MCF 10A (cell line): ENCODE measurements at regions not wholly inside any gene's neighbourhood (a gene's known extent, or its start where the extent isn't known, plus 50 kb on each side); places are given as distances from the start of the nearest gene placed in this dataset.
"Not testable (repeated sequence)": the region's sequence is repeated elsewhere in the genome, so short reads cannot be mapped to it uniquely, and the experiment has no call there.

Experiments
- BruUV-seq: library from RNA; stranded (reverse); fragments of 400-500 nt; replicated peaks from 2 replicates; lab custom pipeline; 2021; lab: Mats Ljungman, UMichigan
- CTCF ChIA-PET: fragments of 300-600 bp; sonication (Branson Sonifier 250); formaldehyde crosslinking; extraction: SDS; loops from one replicate; lab custom pipeline; 2021; ENCODE audit warnings: antibody characterized with exemption, inconsistent platforms; lab: Yijun Ruan, JAX
- POLR2A ChIA-PET: fragments of 300-600, 350-650 bp; sonication (Branson Sonifier 250); formaldehyde crosslinking; extraction: SDS; loops from one replicate; lab custom pipeline; 2020; ENCODE audit warnings: antibody characterized with exemption, inconsistent platforms; lab: Yijun Ruan, JAX
- DNase-seq: peaks from one replicate; pipeline ENCODE4 v3.0.0-alpha.2; 2018; ENCODE audit not compliant: unreplicated experiment
- H3K27ac Mint-ChIP-seq: one replicate; pipeline ENCODE4 v1.8.0; 2022; ENCODE audit warnings: mild to moderate bottlenecking, low read depth, mixed read lengths; ENCODE audit not compliant: unreplicated experiment
- H3K27me3 Mint-ChIP-seq: one replicate; pipeline ENCODE4 v1.8.0; 2022; ENCODE audit warnings: mixed read lengths; ENCODE audit not compliant: insufficient read depth, unreplicated experiment
- H3K36me3 Mint-ChIP-seq: one replicate; pipeline ENCODE4 v1.8.0; 2022; ENCODE audit warnings: mild to moderate bottlenecking, moderate library complexity, mixed read lengths; ENCODE audit not compliant: insufficient read depth, unreplicated experiment
- H3K4me1 Mint-ChIP-seq: one replicate; pipeline ENCODE4 v1.8.0; 2022; ENCODE audit warnings: mixed read lengths; ENCODE audit not compliant: insufficient read depth, unreplicated experiment
- H3K4me3 Mint-ChIP-seq: one replicate; pipeline ENCODE4 v1.8.0; 2022; ENCODE audit warnings: mild to moderate bottlenecking, moderate library complexity, mixed read lengths; ENCODE audit not compliant: unreplicated experiment
- H3K9me3 Mint-ChIP-seq: one replicate; pipeline ENCODE4 v1.8.0; 2022; ENCODE audit warnings: mixed read lengths; ENCODE audit not compliant: unreplicated experiment
- intact Hi-C: fragments of 100-400 bp; cut with micrococcal nuclease; formaldehyde crosslinking; loops from 2 replicates; pipeline ENCODE4 v1.14.1; 2022
- TF ChIP-seq, protein P1 (sequence below): fragments of 200-600 bp; IDR thresholded peaks from one replicate; pipeline ENCODE4 v1.8.0; 2022; ENCODE audit warnings: antibody characterized with exemption, mild to moderate bottlenecking; ENCODE audit not compliant: unreplicated experiment

DNA sequence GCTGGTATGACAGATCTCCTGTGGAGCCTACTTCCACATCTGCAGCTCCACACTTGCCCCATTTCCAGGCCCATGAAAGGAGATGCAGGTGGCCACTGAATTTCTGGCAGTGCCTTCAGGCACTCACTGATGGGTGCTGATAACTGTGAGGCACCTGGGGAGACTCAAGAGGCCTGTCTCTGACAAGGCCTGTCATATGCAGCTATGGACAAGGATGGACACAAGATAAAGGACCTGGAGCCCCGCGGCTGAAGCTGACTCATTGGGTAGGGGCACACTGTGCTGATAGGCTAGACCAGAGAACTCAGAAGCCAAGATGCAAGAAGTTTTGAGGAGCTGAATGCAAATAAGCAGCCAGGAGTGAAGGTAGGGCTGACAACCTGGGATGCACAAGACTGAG lies 81.0 kb upstream of the LRFN2 start:
- no peaks in the 10 kb centered on the region for H3K27me3 Mint-ChIP-seq
- peaks cover 41% of the 10 kb centered on the region for H3K9me3 Mint-ChIP-seq
- no peak for DNase-seq
- intact Hi-C loops = no loop called here
- no peaks in the 10 kb centered on the region for H3K36me3 Mint-ChIP-seq
- no TSS peak for BruUV-seq
- TF ChIP-seq, protein P1, sequence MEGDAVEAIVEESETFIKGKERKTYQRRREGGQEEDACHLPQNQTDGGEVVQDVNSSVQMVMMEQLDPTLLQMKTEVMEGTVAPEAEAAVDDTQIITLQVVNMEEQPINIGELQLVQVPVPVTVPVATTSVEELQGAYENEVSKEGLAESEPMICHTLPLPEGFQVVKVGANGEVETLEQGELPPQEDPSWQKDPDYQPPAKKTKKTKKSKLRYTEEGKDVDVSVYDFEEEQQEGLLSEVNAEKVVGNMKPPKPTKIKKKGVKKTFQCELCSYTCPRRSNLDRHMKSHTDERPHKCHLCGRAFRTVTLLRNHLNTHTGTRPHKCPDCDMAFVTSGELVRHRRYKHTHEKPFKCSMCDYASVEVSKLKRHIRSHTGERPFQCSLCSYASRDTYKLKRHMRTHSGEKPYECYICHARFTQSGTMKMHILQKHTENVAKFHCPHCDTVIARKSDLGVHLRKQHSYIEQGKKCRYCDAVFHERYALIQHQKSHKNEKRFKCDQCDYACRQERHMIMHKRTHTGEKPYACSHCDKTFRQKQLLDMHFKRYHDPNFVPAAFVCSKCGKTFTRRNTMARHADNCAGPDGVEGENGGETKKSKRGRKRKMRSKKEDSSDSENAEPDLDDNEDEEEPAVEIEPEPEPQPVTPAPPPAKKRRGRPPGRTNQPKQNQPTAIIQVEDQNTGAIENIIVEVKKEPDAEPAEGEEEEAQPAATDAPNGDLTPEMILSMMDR = no peak
- CTCF ChIA-PET = no interaction called here
- no peak overlapping the region for H3K27ac Mint-ChIP-seq
- no peak overlapping the region for H3K4me3 Mint-ChIP-seq
- POLR2A ChIA-PET = no interaction called here
- H3K4me1 Mint-ChIP-seq = no peaks in the 10 kb centered on the region

DNA sequence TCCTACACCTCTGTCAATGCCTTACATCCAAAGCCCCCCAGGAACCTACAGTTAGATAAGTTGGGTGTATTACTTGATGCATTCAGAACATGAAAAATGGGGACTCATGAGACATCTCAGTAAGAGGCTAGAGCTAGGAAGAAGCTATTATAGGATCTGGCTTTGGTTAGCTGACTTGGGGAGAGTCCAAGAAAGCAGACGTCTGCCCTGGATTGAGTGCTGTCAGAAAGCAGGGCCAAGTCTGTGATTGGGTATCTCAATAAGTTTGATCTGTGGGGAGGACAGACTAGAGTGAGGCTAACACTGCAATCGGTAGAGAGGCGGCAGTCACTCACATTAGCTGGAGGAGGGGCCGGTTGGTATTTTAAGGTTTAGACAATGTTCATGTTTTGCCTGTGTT lies 79.4 kb upstream of the LRFN2 start:
- no TSS peak for BruUV-seq
- intact Hi-C loops = no loop called here
- Mint-ChIP-seq H3K27me3 (no peaks in the 10 kb centered on the region), H3K27ac (no peak overlapping the region), H3K9me3 (peaks cover 43% of the 10 kb centered on the region), H3K4me1 (no peaks in the 10 kb centered on the region), H3K4me3 (no peak overlapping the region), H3K36me3 (no peaks in the 10 kb centered on the region)
- POLR2A ChIA-PET = no interaction called here
- TF ChIP-seq, protein P1 = no peak
- DNase-seq = no peak
- CTCF ChIA-PET = no interaction called here

DNA sequence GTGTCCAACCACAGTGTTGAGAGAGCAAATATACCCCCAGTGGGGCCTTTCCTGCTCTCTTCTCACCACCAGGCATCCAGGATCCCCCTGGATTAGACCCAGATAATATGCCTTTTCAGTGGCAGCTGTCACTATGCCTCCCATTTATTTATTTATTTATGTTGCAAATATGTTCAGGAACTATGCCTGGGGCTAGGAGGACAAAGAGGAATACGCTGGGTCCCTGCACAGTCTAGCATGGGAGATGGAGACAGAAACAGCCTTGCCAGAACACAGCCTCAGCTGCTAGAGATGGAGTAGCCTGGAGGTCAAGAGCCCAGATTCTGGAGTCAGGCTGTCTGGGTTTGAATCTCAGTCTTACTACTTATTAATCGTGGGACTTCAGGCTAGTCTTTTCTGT lies 74.6 kb upstream of the LRFN2 start:
- H3K27me3 Mint-ChIP-seq = no peaks in the 10 kb centered on the region
- ChIA-PET POLR2A (no interaction called here), CTCF (no interaction called here)
- no peaks in the 10 kb centered on the region for H3K36me3 Mint-ChIP-seq
- H3K4me1 Mint-ChIP-seq = no peaks in the 10 kb centered on the region
- no peak overlapping the region for H3K4me3 Mint-ChIP-seq
- no peak for DNase-seq
- no peak overlapping the region for H3K27ac Mint-ChIP-seq
- peaks cover 27% of the 10 kb centered on the region for H3K9me3 Mint-ChIP-seq
- intact Hi-C loops = no loop called here
- TF ChIP-seq, protein P1 = no peak
- no TSS peak for BruUV-seq

DNA sequence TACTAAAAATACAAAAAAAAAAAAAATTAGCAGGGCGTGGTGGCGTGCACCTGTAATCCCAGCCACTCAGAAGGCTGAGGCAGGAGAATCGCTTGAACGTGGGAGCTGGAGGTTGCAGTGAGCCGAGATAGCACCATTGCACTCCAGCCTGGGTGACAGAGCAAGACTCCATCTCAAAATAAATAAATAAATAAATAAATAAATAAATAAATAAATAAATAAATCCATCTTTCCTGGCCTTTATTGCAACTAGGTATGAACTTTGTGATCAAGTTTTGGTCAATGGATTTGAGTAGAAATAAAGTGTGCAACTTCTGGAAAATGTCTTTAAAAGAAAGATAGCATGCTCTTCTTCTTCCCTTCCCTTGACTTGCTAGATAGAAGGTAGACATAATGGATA lies 69.6 kb upstream of the LRFN2 start:
- DNase-seq, H3K36me3 Mint-ChIP-seq, H3K4me1 Mint-ChIP-seq, H3K4me3 Mint-ChIP-seq, H3K27me3 Mint-ChIP-seq, POLR2A ChIA-PET, H3K9me3 Mint-ChIP-seq, H3K27ac Mint-ChIP-seq, CTCF ChIA-PET, intact Hi-C loops, BruUV-seq: not testable (repeated sequence)

DNA sequence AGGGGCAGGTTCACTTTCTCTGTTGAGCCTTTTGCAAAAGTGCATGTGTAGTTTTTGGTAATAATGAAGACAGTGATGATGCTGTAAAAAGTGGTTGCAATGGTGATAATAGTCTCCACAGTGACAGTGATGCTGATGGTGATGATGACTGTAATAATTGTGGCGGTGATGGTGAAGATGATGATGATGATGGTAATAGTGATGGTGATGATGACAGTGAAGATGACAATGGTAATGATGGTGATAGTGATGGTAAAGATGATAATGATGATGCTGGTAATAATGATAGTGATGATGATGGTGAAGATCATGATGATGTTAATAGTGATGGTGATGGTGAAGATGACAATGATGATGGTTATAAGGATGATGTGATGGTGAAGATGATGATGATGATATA lies 67.7 kb upstream of the LRFN2 start:
- H3K27me3 Mint-ChIP-seq = no peaks in the 10 kb centered on the region
- H3K4me3 Mint-ChIP-seq = no peak overlapping the region
- no peaks in the 10 kb centered on the region for H3K4me1 Mint-ChIP-seq
- no peaks in the 10 kb centered on the region for H3K36me3 Mint-ChIP-seq
- CTCF ChIA-PET = no interaction called here
- no TSS peak for BruUV-seq
- POLR2A ChIA-PET = no interaction called here
- TF ChIP-seq, protein P1 = no peak
- intact Hi-C loops = no loop called here
- DNase-seq = no peak
- H3K9me3 Mint-ChIP-seq = no peaks in the 10 kb centered on the region
- H3K27ac Mint-ChIP-seq = no peak overlapping the region
